ENCODE measurements at regions not wholly inside any gene's neighbourhood (a gene's known extent, or its start where the extent isn't known, plus 50 kb on each side); places are given as distances from the start of the nearest gene placed in this dataset.

- TF ChIP-seq ARNT (IDR thresholded peaks at IDR 0.05) (no peak), BHLHE40 (IDR thresholded peaks at IDR 0.05; ENCODE audit: borderline replicate concordance) (no peak), FOXA1 (IDR thresholded peaks at IDR 0.05) (no peak), ELF4 (IDR thresholded peaks at IDR 0.05) (no peak)
These were observed 69.7 kb upstream of the ADCY2 start for GRCh38 chr5:7325975-7326913.

Data from HEK293T (cell line).